ENCODE measurements at regions not wholly inside any gene's neighbourhood (a gene's known extent, or its start where the extent isn't known, plus 50 kb on each side); places are given as distances from the start of the nearest gene placed in this dataset.
"Not testable (repeated sequence)": the region's sequence is repeated elsewhere in the genome, so short reads cannot be mapped to it uniquely, and the experiment has no call there.

GRCh38 chr14:85917716-85918115 is 387.8 kb downstream of the FLRT2 start:
- no peak for DNase-seq

GRCh38 chr14:85915711-85916110 is 385.8 kb downstream of the FLRT2 start:
- no peak for DNase-seq

GRCh38 chr14:85912141-85912540 is 382.2 kb downstream of the FLRT2 start:
- DNase-seq, result no peak

DNA sequence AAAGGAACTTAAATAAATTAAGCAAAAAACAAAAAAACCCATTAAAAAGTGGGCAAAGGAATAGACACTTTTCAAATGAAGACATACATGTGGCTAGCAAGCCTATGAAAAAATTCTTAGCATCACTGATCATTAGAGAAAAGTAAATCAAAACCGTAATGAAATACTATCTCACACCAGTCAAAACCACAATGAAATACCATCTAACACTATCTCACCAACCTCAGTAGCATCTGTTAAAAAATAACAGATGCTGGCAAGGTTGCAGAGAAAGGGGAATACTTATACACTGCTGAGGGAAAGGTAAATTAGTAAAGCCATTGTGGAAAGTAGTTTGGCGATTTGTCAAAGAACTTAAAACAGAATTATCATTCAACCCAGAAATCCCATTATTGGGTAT is 381.1 kb downstream of the FLRT2 start:
- DNase-seq, result no peak

- DNase-seq, result no peak
Observed at GRCh38 chr14:85909581-85909980, 379.6 kb downstream of the FLRT2 start.

GRCh38 chr14:85907536-85907935 is 377.6 kb downstream of the FLRT2 start:
- DNase-seq, result no peak

DNA sequence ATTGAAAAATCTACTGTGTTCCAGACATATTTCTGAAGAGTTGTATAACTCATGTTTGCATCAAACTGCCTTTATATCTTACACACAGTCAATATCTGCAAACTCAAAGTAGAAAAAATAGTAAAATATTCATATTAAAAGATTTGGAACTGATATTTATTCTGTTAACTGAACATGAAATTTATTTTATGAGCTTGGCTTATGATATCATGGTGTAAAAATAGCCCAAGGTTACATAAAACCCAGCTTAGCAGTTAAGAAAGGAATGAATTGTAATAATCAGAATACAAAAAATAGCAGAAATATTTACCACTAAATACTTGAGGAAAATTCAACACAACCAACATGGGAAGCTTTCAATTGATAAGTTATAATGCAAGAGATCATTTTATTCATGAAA is 367.9 kb downstream of the FLRT2 start:
- DNase-seq, result no peak

GRCh38 chr14:85895603-85896002 is 365.7 kb downstream of the FLRT2 start:
- DNase-seq, result no peak

- DNase-seq, result no peak
Observed at GRCh38 chr14:85892251-85892650, 362.3 kb downstream of the FLRT2 start.

DNA sequence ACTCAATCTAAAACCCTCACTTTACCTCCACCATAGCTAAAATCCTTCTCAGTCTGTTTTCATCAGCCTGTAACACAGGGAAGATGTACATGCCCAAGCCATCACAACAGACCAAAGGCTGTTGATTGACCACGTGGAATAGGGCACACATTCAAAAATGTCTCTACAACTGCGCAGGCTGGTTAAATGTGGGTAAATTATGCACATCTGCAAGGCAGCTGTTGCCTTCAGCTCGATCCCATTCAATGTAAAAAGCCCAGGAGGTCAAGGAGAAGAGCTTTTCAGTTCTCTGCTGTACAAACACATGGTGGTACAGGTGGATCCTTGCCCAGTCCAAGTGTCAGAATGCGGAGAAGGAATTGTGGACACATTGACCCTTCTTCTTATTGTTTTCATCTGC is 354.0 kb downstream of the FLRT2 start:
- DNase-seq, result no peak

GRCh38 chr14:85883101-85883500 is 353.2 kb downstream of the FLRT2 start:
- no peak for DNase-seq

DNA sequence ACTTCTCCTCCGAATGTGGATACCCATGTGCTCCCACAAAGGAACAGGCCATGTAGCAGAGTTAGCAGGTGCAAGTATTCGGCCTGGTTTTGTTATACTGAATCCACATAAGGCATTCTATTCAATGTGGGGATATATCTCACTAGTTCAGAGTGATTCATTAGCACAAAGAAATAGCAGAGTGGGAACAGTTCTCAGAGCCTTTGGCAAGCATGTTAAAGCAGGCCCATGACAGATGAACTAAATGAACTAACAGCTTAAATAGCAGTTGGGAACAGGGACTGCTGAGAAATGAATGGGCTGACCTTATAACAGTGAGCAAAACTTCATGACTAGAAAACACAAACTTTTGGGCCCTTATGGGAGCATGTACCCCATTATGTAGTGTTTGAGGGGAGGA is 352.0 kb downstream of the FLRT2 start:
- no peak for DNase-seq

- no peak for DNase-seq
Observed at GRCh38 chr14:85878874-85879273, 348.9 kb downstream of the FLRT2 start.

GRCh38 chr14:85873006-85873405 is 343.1 kb downstream of the FLRT2 start:
- no peak for DNase-seq

- DNase-seq, result no peak
Observed at GRCh38 chr14:85867450-85867849, 337.5 kb downstream of the FLRT2 start.

GRCh38 chr14:85865701-85866100 is 335.8 kb downstream of the FLRT2 start:
- no peak for DNase-seq

GRCh38 chr14:85858634-85859033 is 328.7 kb downstream of the FLRT2 start:
- no peak for DNase-seq

GRCh38 chr14:85856430-85856829 is 326.5 kb downstream of the FLRT2 start:
- DNase-seq, result no peak

GRCh38 chr14:85853996-85854526 is 324.1 kb downstream of the FLRT2 start:
- DNase-seq, result no peak

- DNase-seq, result no peak
Observed at GRCh38 chr14:85852906-85853305, 323.0 kb downstream of the FLRT2 start.

- not testable (repeated sequence) for DNase-seq
Observed at GRCh38 chr14:85852123-85852522, 322.2 kb downstream of the FLRT2 start.

- not testable (repeated sequence) for DNase-seq
Observed at GRCh38 chr14:85830549-85830948, 300.6 kb downstream of the FLRT2 start.

DNA sequence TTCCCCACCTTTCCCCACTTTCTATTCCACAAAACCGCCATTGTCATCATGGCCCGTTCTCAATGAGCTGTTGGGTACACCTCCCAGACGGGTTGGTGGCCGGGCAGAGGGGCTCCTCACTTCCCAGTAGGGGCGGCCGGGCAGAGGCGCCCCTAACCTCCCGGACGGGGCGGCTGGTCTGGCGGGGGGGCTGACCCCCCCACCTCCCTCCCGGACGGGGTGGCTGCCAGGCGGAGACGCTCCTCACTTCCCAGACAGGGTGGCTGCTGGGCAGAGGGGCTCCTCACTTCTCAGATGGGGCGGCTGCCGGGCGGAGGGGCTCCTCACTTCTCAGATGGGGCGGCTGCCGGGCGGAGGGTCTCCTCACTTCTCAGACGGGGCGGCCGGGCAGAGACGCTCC is 299.7 kb downstream of the FLRT2 start:
- DNase-seq, result not testable (repeated sequence)

- DNase-seq, result no peak
Observed at GRCh38 chr14:85824526-85824925, 294.6 kb downstream of the FLRT2 start.

GRCh38 chr14:85822236-85822635 is 292.3 kb downstream of the FLRT2 start:
- DNase-seq, result no peak

GRCh38 chr14:85817430-85817829 is 287.5 kb downstream of the FLRT2 start:
- no peak for DNase-seq
